Activated naive CD8-positive, alpha-beta T cell treated with anti-CD3 and anti-CD28 coated beads, Interleukin-2, amount 10 ng/mL, durations not matched to agents 7 days and 5 days (primary cell): ENCODE measurements at regions not wholly inside any gene's neighbourhood (a gene's known extent, or its start where the extent isn't known, plus 50 kb on each side); places are given as distances from the start of the nearest gene placed in this dataset.
"Not testable (repeated sequence)": the region's sequence is repeated elsewhere in the genome, so short reads cannot be mapped to it uniquely, and the experiment has no call there.

Experiments used
- ATAC-seq: fragments of 150-1000 bp; cut with Tn5 transposase; one replicate; pipeline ENCODE4 v1.10.0; 2021; ENCODE audit warnings: low read depth, moderate library complexity
- POLR2A ChIA-PET: fragments of 350-600 bp; sonication (Branson Sonifier 250); formaldehyde crosslinking; loops from one replicate; lab custom pipeline; 2021; ENCODE audit warnings: antibody characterized with exemption; lab: Charles Lee
- DNase-seq: peaks from one replicate; pipeline ENCODE4 v3.0.0; 2021
- H3K27ac Mint-ChIP-seq: one replicate; pipeline ENCODE4 v1.8.0; 2022; ENCODE audit warnings: mild to moderate bottlenecking, mixed read lengths
- H3K27me3 Mint-ChIP-seq: one replicate; pipeline ENCODE4 v1.8.0; 2022; ENCODE audit warnings: mild to moderate bottlenecking, moderate library complexity, mixed read lengths
- H3K36me3 Mint-ChIP-seq: one replicate; pipeline ENCODE4 v1.8.0; 2021; ENCODE audit warnings: mild to moderate bottlenecking, mixed read lengths
- H3K4me1 Mint-ChIP-seq: one replicate; pipeline ENCODE4 v1.8.0; 2021; ENCODE audit warnings: mixed read lengths
- H3K4me3 Mint-ChIP-seq: one replicate; pipeline ENCODE4 v1.8.0; 2022; ENCODE audit warnings: mild to moderate bottlenecking, moderate library complexity, mixed read lengths
- H3K9me3 Mint-ChIP-seq: one replicate; pipeline ENCODE4 v1.8.0; 2021; ENCODE audit warnings: mixed read lengths

- POLR2A ChIA-PET: no interaction called here
These were observed 222.8 kb downstream of the FAM43A start for GRCh38 chr3:194908496-194908895.

GRCh38 chr3:194908972-194909371, 223.3 kb downstream of the FAM43A start:
- Mint-ChIP-seq H3K9me3 (peaks cover 6% of the 10 kb centered on the region), H3K36me3 (no peaks in the 10 kb centered on the region), H3K27ac (no peak overlapping the region), H3K4me1 (peaks cover 7% of the 10 kb centered on the region), H3K4me3 (no peak overlapping the region), H3K27me3 (peaks cover 9% of the 10 kb centered on the region)
- POLR2A ChIA-PET: no interaction called here
- no peak for DNase-seq
- ATAC-seq: no peak

More at GRCh38 chr3:194908496-194908895, 222.8 kb downstream of the FAM43A start:
- H3K4me3 Mint-ChIP-seq: no peak overlapping the region
- H3K9me3 Mint-ChIP-seq: peaks cover 9% of the 10 kb centered on the region
- H3K27me3 Mint-ChIP-seq: peaks cover 13% of the 10 kb centered on the region
- no peaks in the 10 kb centered on the region for H3K36me3 Mint-ChIP-seq
- ATAC-seq: no peak
- DNase-seq: no peak
- peaks cover 7% of the 10 kb centered on the region for H3K4me1 Mint-ChIP-seq
- H3K27ac Mint-ChIP-seq: no peak overlapping the region

- Mint-ChIP-seq H3K4me1 (peaks cover 7% of the 10 kb centered on the region), H3K4me3 (no peak overlapping the region), H3K9me3 (peaks cover 1% of the 10 kb centered on the region), H3K36me3 (no peaks in the 10 kb centered on the region), H3K27me3 (peaks cover 8% of the 10 kb centered on the region), H3K27ac (no peak overlapping the region)
- no peak for ATAC-seq
- no peak for DNase-seq
- POLR2A ChIA-PET: no interaction called here
These were observed 224.8 kb downstream of the FAM43A start for GRCh38 chr3:194910414-194910984.

GRCh38 chr3:194913316-194913715, 227.6 kb downstream of the FAM43A start:
- H3K36me3 Mint-ChIP-seq: no peaks in the 10 kb centered on the region
- H3K4me1 Mint-ChIP-seq: no peaks in the 10 kb centered on the region
- peaks cover 23% of the 10 kb centered on the region for H3K27me3 Mint-ChIP-seq
- POLR2A ChIA-PET: no interaction called here
- H3K4me3 Mint-ChIP-seq: no peak overlapping the region
- ATAC-seq: no peak
- peaks cover 1% of the 10 kb centered on the region for H3K9me3 Mint-ChIP-seq
- DNase-seq: no peak
- H3K27ac Mint-ChIP-seq: no peak overlapping the region

GRCh38 chr3:194924889-194925288, 239.2 kb downstream of the FAM43A start:
- H3K27ac Mint-ChIP-seq, H3K4me3 Mint-ChIP-seq, H3K36me3 Mint-ChIP-seq, DNase-seq, H3K4me1 Mint-ChIP-seq, ATAC-seq, H3K9me3 Mint-ChIP-seq, POLR2A ChIA-PET: not testable (repeated sequence)
- H3K27me3 Mint-ChIP-seq: peaks cover 18% of the 10 kb centered on the region

GRCh38 chr3:194925614-194926013, 239.9 kb downstream of the FAM43A start:
- ATAC-seq (no peak), DNase-seq (no peak)
- Mint-ChIP-seq H3K4me3 (no peak overlapping the region), H3K27me3 (peaks cover 18% of the 10 kb centered on the region), H3K9me3 (no peaks in the 10 kb centered on the region), H3K27ac (no peak overlapping the region), H3K4me1 (no peaks in the 10 kb centered on the region), H3K36me3 (no peaks in the 10 kb centered on the region)
- POLR2A ChIA-PET: no interaction called here

GRCh38 chr3:194928227-194928626, 242.5 kb downstream of the FAM43A start:
- ATAC-seq: no peak
- no peaks in the 10 kb centered on the region for H3K9me3 Mint-ChIP-seq
- no peak for DNase-seq
- H3K36me3 Mint-ChIP-seq: no peaks in the 10 kb centered on the region
- H3K27ac Mint-ChIP-seq: no peak overlapping the region
- no peak overlapping the region for H3K4me3 Mint-ChIP-seq
- POLR2A ChIA-PET: no interaction called here
- H3K4me1 Mint-ChIP-seq: no peaks in the 10 kb centered on the region
- H3K27me3 Mint-ChIP-seq: peaks cover 12% of the 10 kb centered on the region

GRCh38 chr3:194928831-194929577, 243.3 kb downstream of the FAM43A start:
- ATAC-seq (no peak), DNase-seq (no peak)
- Mint-ChIP-seq H3K27me3 (peaks cover 12% of the 10 kb centered on the region), H3K9me3 (no peaks in the 10 kb centered on the region), H3K36me3 (no peaks in the 10 kb centered on the region), H3K4me1 (no peaks in the 10 kb centered on the region), H3K27ac (no peak overlapping the region), H3K4me3 (no peak overlapping the region)
- POLR2A ChIA-PET: no interaction called here

- peaks cover 12% of the 10 kb centered on the region for H3K27me3 Mint-ChIP-seq
- no peaks in the 10 kb centered on the region for H3K36me3 Mint-ChIP-seq
These were observed 243.9 kb downstream of the FAM43A start for GRCh38 chr3:194929578-194929960.

GRCh38 chr3:194930377-194931204, 244.9 kb downstream of the FAM43A start:
- DNase-seq (no peak), ATAC-seq (no peak)
- H3K4me1 Mint-ChIP-seq: no peaks in the 10 kb centered on the region
- H3K36me3 Mint-ChIP-seq: no peaks in the 10 kb centered on the region
- H3K9me3 Mint-ChIP-seq: no peaks in the 10 kb centered on the region
- POLR2A ChIA-PET: no interaction called here
- no peak overlapping the region for H3K27ac Mint-ChIP-seq
- H3K4me3 Mint-ChIP-seq: no peak overlapping the region
- peaks cover 8% of the 10 kb centered on the region for H3K27me3 Mint-ChIP-seq

More at GRCh38 chr3:194929578-194929960, 243.9 kb downstream of the FAM43A start:
- DNase-seq (no peak), ATAC-seq (no peak)
- no peak overlapping the region for H3K27ac Mint-ChIP-seq
- POLR2A ChIA-PET: no interaction called here
- H3K4me3 Mint-ChIP-seq: no peak overlapping the region
- H3K9me3 Mint-ChIP-seq: no peaks in the 10 kb centered on the region
- H3K4me1 Mint-ChIP-seq: no peaks in the 10 kb centered on the region

- Mint-ChIP-seq H3K27me3 (peaks cover 7% of the 10 kb centered on the region), H3K27ac (no peak overlapping the region), H3K36me3 (no peaks in the 10 kb centered on the region), H3K9me3 (no peaks in the 10 kb centered on the region), H3K4me3 (no peak overlapping the region), H3K4me1 (no peaks in the 10 kb centered on the region)
- ATAC-seq: no peak
- POLR2A ChIA-PET: no interaction called here
- DNase-seq: no peak
These were observed 245.7 kb downstream of the FAM43A start for GRCh38 chr3:194931347-194931746.

- no peaks in the 10 kb centered on the region for H3K36me3 Mint-ChIP-seq
These were observed 246.2 kb downstream of the FAM43A start for GRCh38 chr3:194931865-194932264.

GRCh38 chr3:194933465-194933864, 247.8 kb downstream of the FAM43A start:
- H3K27me3 Mint-ChIP-seq: peaks cover 3% of the 10 kb centered on the region
- POLR2A ChIA-PET: no interaction called here
- ATAC-seq (no peak), DNase-seq (no peak)
- no peaks in the 10 kb centered on the region for H3K4me1 Mint-ChIP-seq
- H3K4me3 Mint-ChIP-seq: no peak overlapping the region
- H3K9me3 Mint-ChIP-seq: no peaks in the 10 kb centered on the region
- H3K27ac Mint-ChIP-seq: no peak overlapping the region
- H3K36me3 Mint-ChIP-seq: no peaks in the 10 kb centered on the region

More at GRCh38 chr3:194931865-194932264, 246.2 kb downstream of the FAM43A start:
- no peak overlapping the region for H3K4me3 Mint-ChIP-seq
- no peaks in the 10 kb centered on the region for H3K9me3 Mint-ChIP-seq
- H3K27ac Mint-ChIP-seq: no peak overlapping the region
- peaks cover 3% of the 10 kb centered on the region for H3K27me3 Mint-ChIP-seq
- DNase-seq (no peak), ATAC-seq (no peak)
- POLR2A ChIA-PET: no interaction called here
- no peaks in the 10 kb centered on the region for H3K4me1 Mint-ChIP-seq
